SK-N-MC (cell line): ENCODE measurements at regions not wholly inside any gene's neighbourhood (a gene's known extent, or its start where the extent isn't known, plus 50 kb on each side); places are given as distances from the start of the nearest gene placed in this dataset.

Experiments
- EZH2 ChIP-seq: fragments of 200-600 bp; sonication (generic); IDR thresholded peaks from one replicate; pipeline ENCODE4 v1.6.1; 2017; ENCODE audit warnings: antibody characterized with exemption
- POLR2AphosphoS5 ChIP-seq: IDR thresholded peaks from 2 replicates; pipeline ENCODE4 v1.6.1; 2012; ENCODE audit warnings: mild to moderate bottlenecking, low read depth, low read length, borderline replicate concordance

- no peak for TF ChIP-seq EZH2
- no peak for TF ChIP-seq POLR2AphosphoS5
Observed at GRCh38 chr2:163944347-163944737, 208.5 kb upstream of the FIGN start.
